ENCODE measurements at regions not wholly inside any gene's neighbourhood (a gene's known extent, or its start where the extent isn't known, plus 50 kb on each side); places are given as distances from the start of the nearest gene placed in this dataset.
A peak's percentile ranks its signal among the peaks of the same experiment; 100 is the strongest.

- H3K36me3 Mint-ChIP-seq = no peaks in the 10 kb centered on the region
- DNase-seq = peak in 1 of 2 donors; percentile 36
- peaks cover 0 to 3% of the 10 kb centered on the region in 2 donors for H3K9me3 Mint-ChIP-seq
- no peak overlapping the region for H3K27ac Mint-ChIP-seq
- intact Hi-C loops (cut with micrococcal nuclease) = no loop called here
- H3K4me3 Mint-ChIP-seq = no peak overlapping the region
- H3K4me1 ChIP-seq (ENCODE audit: control insufficient read depth, insufficient read depth, low read length) = no peaks in the 10 kb centered on the region
- no peak for TF ChIP-seq CTCF (IDR thresholded peaks at IDR 0.05)
- H3K27ac ChIP-seq (ENCODE audit: low read length) = no peak overlapping the region
- H3K4me3 ChIP-seq (ENCODE audit: low read length) = no peak overlapping the region
- no peaks in the 10 kb centered on the region for H3K36me3 ChIP-seq (ENCODE audit: control insufficient read depth, insufficient read depth, low read length)
- H3K9me3 ChIP-seq (ENCODE audit: control insufficient read depth, insufficient read depth, low read length) = no peaks in the 10 kb centered on the region
- WGBS (ENCODE audit: insufficient coverage) = 25% methylated on average over 1 of the region's 2 CpGs
- no peaks in the 10 kb centered on the region for H3K27me3 ChIP-seq (ENCODE audit: control insufficient read depth, insufficient read depth, low read length)
- peaks cover 9 to 22% of the 10 kb centered on the region in 2 donors for H3K27me3 Mint-ChIP-seq (ENCODE audit: low read depth in 2 of 2)
- ATAC-seq = no peak
- peaks cover 0 to 8% of the 10 kb centered on the region in 2 donors for H3K4me1 Mint-ChIP-seq
Observed at GRCh38 chrX:39311646-39312045, 510.4 kb downstream of the MID1IP1 start.

- ATAC-seq (no peak), DNase-seq (no peak)
- H3K9me3 Mint-ChIP-seq = peaks cover 0 to 3% of the 10 kb centered on the region in 2 donors
- no peak overlapping the region for H3K27ac Mint-ChIP-seq
- no peak overlapping the region for H3K27ac ChIP-seq (ENCODE audit: low read length)
- WGBS (ENCODE audit: insufficient coverage) = 89% methylated on average over 1 of the region's 1 CpG
- no peaks in the 10 kb centered on the region for H3K4me1 ChIP-seq (ENCODE audit: control insufficient read depth, insufficient read depth, low read length)
- H3K36me3 Mint-ChIP-seq = no peaks in the 10 kb centered on the region
- intact Hi-C loops (cut with micrococcal nuclease) = no loop called here
- no peak for TF ChIP-seq CTCF (IDR thresholded peaks at IDR 0.05)
- no peak overlapping the region for H3K4me3 ChIP-seq (ENCODE audit: low read length)
- H3K9me3 ChIP-seq (ENCODE audit: control insufficient read depth, insufficient read depth, low read length) = no peaks in the 10 kb centered on the region
- no peaks in the 10 kb centered on the region for H3K27me3 ChIP-seq (ENCODE audit: control insufficient read depth, insufficient read depth, low read length)
- no peak overlapping the region for H3K4me3 Mint-ChIP-seq
- peaks cover 0 to 8% of the 10 kb centered on the region in 2 donors for H3K4me1 Mint-ChIP-seq
- H3K36me3 ChIP-seq (ENCODE audit: control insufficient read depth, insufficient read depth, low read length) = no peaks in the 10 kb centered on the region
- peaks cover 9 to 16% of the 10 kb centered on the region in 2 donors for H3K27me3 Mint-ChIP-seq (ENCODE audit: low read depth in 2 of 2)
Observed at GRCh38 chrX:39313146-39313545, 511.9 kb downstream of the MID1IP1 start.

- peaks cover 3 to 12% of the 10 kb centered on the region in 2 donors for H3K27me3 Mint-ChIP-seq (ENCODE audit: low read depth in 2 of 2)
- no peak overlapping the region for H3K27ac Mint-ChIP-seq
- Histone ChIP-seq H3K9me3 (ENCODE audit: control insufficient read depth, insufficient read depth, low read length) (no peaks in the 10 kb centered on the region), H3K4me1 (ENCODE audit: control insufficient read depth, insufficient read depth, low read length) (no peaks in the 10 kb centered on the region), H3K4me3 (ENCODE audit: low read length) (no peak overlapping the region), H3K27ac (ENCODE audit: low read length) (no peak overlapping the region), H3K27me3 (ENCODE audit: control insufficient read depth, insufficient read depth, low read length) (no peaks in the 10 kb centered on the region), H3K36me3 (ENCODE audit: control insufficient read depth, insufficient read depth, low read length) (no peaks in the 10 kb centered on the region)
- H3K36me3 Mint-ChIP-seq = no peaks in the 10 kb centered on the region
- no peak for ATAC-seq
- no peaks in the 10 kb centered on the region for H3K4me1 Mint-ChIP-seq
- H3K4me3 Mint-ChIP-seq = no peak overlapping the region
- 79% methylated on average over 4 of the region's 6 CpGs for WGBS (ENCODE audit: insufficient coverage)
- no peak for DNase-seq
- TF ChIP-seq CTCF (IDR thresholded peaks at IDR 0.05) = no peak
- intact Hi-C loops (cut with micrococcal nuclease) = no loop called here
- H3K9me3 Mint-ChIP-seq = peaks cover 0 to 3% of the 10 kb centered on the region in 2 donors
Observed at GRCh38 chrX:39318506-39319343, 517.5 kb downstream of the MID1IP1 start.

All from natural killer cell (primary cell).